Adrenal gland (tissue), 5 donors: ENCODE measurements at regions not wholly inside any gene's neighbourhood (a gene's known extent, or its start where the extent isn't known, plus 50 kb on each side); places are given as distances from the start of the nearest gene placed in this dataset.

Experiments used
- CTCF ChIP-seq, 6 experiments: fragments of 450-650 bp in 4 of 6; fragments of 200-600 bp in 2 of 6; sonication (generic) in 1 of 6; IDR thresholded peaks; 1 replicate in 5 of 6; 2 replicates in 1 of 6; pipeline versions ENCODE4 v1.5.1 to v1.8.0; 2016 to 2021; ENCODE audit warnings: antibody characterized with exemption in 6 of 6, mild to moderate bottlenecking in 2 of 6, moderate library complexity in 1 of 6
- POLR2A ChIP-seq, 2 donors: fragments of 450-650 bp; IDR thresholded peaks; one replicate each; pipeline ENCODE4 v1.6.1; 2017; ENCODE audit warnings: antibody characterized with exemption in 2 of 2, mild to moderate bottlenecking in 2 of 2, moderate library complexity in 1 of 2
- donor health status: DM: no; HTN: no; CAD: no.

- TF ChIP-seq CTCF (IDR thresholded peaks at IDR 0.05): no peak
- no peak for TF ChIP-seq POLR2A (IDR thresholded peaks at IDR 0.05)
Measured at GRCh38 chr3:31434819-31435218, 97.9 kb upstream of the STT3B start.
